Right lobe of liver (tissue), 6 donors: ENCODE measurements at regions not wholly inside any gene's neighbourhood (a gene's known extent, or its start where the extent isn't known, plus 50 kb on each side); places are given as distances from the start of the nearest gene placed in this dataset.

ENCODE experiments used
- ATAC-seq, 4 donors: fragments of 200-7000 bp; cut with Tn5 transposase; one replicate each; pipeline ENCODE4 v1.9.1; 2020; ENCODE audit warnings: mild to moderate bottlenecking in 4 of 4, moderate library complexity in 4 of 4
- DNase-seq, 3 donors: peaks; one replicate each; pipeline ENCODE4 v3.0.0-alpha.2; 2020
- H3K27ac ChIP-seq, 3 donors: fragments of 200-600 bp; one replicate each; pipeline ENCODE4 v1.8.0; 2022
- H3K27me3 ChIP-seq, 2 donors: fragments of 200-600 bp; one replicate each; pipeline ENCODE4 v1.8.0; 2022
- H3K36me3 ChIP-seq, 4 donors: fragments of 200-600 bp; sonication (generic) in 1 of 4; one replicate each; pipeline versions ENCODE4 v1.5.1 to v1.8.0; 2017 to 2022; ENCODE audit warnings: control low read depth in 1 of 4
- H3K4me1 ChIP-seq, 4 donors: fragments of 200-600 bp; sonication (generic) in 1 of 4; one replicate each; pipeline versions ENCODE4 v1.5.1 to v1.8.0; 2017 to 2022; ENCODE audit warnings: control low read depth in 1 of 4
- H3K4me3 ChIP-seq, 3 donors: fragments of 200-600 bp; one replicate each; pipeline ENCODE4 v1.8.0; 2022
- H3K9me3 ChIP-seq, 4 donors: fragments of 200-600 bp; sonication (generic) in 1 of 4; one replicate each; pipeline versions ENCODE4 v1.5.1 to v1.8.0; 2017 to 2022; ENCODE audit warnings: control low read depth in 1 of 4
- POLR2A ChIP-seq: fragments of 450-650 bp; IDR thresholded peaks from one replicate; pipeline ENCODE4 v1.6.1; 2017; ENCODE audit warnings: antibody characterized with exemption, mild to moderate bottlenecking
- WGBS: methylation state at CpG from one replicate; pipeline ENCODE4 v1.1.6; 2018; ENCODE audit warnings: low coverage, low lambda C conversion rate; ENCODE audit not compliant: insufficient coverage; ENCODE audit errors: missing lambda C conversion rate; 5-methylcytosine and 5-hydroxymethylcytosine counted together
- intact Hi-C, 2 donors: fragments of 100-400 bp; cut with DNase I; formaldehyde crosslinking; loops; one replicate each; pipeline versions ENCODE4 v1.11.2 to v1.14.1; 2022
- TF ChIP-seq, protein P1 (sequence below), 4 donors: fragments of 200-600 bp in 3 of 4; fragments of 450-650 bp in 1 of 4; IDR thresholded peaks; one replicate each; pipeline versions ENCODE4 v1.5.1 to v1.8.0; 2016 to 2022; ENCODE audit warnings: antibody characterized with exemption in 4 of 4, mild to moderate bottlenecking in 2 of 4
- donor health status: DM: no; HTN: yes; CAD: no.
- donor health status: DM: no; HTN: no; CAD: no.
- donor health status: DM: no; HTN: no; CAD: no.
- donor health status: DM: no; HTN: yes; CAD: no.
- donor health status: DM: no; HTN: yes; CAD: no.

DNA sequence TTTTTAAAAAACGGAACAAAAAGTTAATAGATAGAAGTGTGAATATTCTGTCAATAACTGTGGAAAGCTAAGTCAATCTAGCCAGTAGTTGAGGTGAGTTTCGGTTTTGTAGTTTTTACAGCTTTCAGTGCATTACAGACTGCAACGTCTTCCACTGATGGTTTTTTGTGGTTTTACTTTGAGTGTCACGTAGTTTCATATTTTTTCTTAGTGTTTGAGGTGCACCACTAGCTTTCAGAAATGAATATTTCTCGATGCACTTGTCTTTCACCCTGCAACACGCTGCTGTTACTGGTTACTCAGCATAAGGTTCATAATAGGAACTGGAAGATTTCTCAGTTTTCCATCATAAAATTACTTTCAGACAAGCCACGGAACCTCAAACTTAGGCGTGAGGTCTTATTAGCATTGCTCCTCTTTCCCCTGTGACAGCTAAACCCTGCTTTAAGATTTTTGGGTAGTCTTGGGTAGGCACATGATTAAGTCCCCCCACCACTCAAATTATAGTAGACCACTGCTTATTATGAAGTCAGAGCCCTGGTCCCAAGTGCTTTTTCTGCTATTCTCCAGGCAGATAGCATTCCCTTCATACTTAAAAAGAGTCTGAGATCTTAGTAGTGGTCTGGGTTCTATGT is 1412.7 kb downstream of the KCNT2 start:
- intact Hi-C loops: no loop called here
- Histone ChIP-seq H3K9me3 (no peaks in the 10 kb centered on the region), H3K4me3 (no peak overlapping the region), H3K36me3 (no peaks in the 10 kb centered on the region), H3K4me1 (no peaks in the 10 kb centered on the region), H3K27me3 (no peaks in the 10 kb centered on the region), H3K27ac (no peak overlapping the region)
- 64% methylated on average over 8 of the region's 8 CpGs for WGBS
- TF ChIP-seq POLR2A: no peak
- TF ChIP-seq, protein P1, sequence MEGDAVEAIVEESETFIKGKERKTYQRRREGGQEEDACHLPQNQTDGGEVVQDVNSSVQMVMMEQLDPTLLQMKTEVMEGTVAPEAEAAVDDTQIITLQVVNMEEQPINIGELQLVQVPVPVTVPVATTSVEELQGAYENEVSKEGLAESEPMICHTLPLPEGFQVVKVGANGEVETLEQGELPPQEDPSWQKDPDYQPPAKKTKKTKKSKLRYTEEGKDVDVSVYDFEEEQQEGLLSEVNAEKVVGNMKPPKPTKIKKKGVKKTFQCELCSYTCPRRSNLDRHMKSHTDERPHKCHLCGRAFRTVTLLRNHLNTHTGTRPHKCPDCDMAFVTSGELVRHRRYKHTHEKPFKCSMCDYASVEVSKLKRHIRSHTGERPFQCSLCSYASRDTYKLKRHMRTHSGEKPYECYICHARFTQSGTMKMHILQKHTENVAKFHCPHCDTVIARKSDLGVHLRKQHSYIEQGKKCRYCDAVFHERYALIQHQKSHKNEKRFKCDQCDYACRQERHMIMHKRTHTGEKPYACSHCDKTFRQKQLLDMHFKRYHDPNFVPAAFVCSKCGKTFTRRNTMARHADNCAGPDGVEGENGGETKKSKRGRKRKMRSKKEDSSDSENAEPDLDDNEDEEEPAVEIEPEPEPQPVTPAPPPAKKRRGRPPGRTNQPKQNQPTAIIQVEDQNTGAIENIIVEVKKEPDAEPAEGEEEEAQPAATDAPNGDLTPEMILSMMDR (IDR thresholded peaks at IDR 0.05): no peak
- DNase-seq (no peak), ATAC-seq (no peak)

DNA sequence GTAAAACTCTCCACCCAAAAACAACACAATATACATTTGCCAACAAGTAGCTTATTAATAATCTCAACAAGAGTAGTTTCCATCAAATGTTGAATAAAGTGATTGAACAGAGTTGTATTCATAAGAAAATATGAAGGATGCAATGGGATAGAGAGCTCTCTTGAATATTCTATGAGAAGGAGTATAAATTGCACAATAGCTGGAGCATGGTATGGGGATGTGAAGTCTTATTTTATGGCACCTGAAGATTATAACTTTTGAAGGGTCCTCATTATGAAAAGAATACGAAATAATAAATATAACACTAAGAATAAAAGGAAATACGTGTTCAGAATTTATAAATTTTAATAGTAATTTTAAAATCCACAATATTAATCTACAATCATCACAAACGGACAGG is 1415.1 kb downstream of the KCNT2 start:
- ATAC-seq (no peak), DNase-seq (no peak)
- intact Hi-C loops: no loop called here
- no peaks in the 10 kb centered on the region for H3K27me3 ChIP-seq
- 43% methylated on average over 3 of the region's 3 CpGs for WGBS
- H3K36me3 ChIP-seq: no peaks in the 10 kb centered on the region
- TF ChIP-seq, protein P1 (IDR thresholded peaks at IDR 0.05): no peak
- TF ChIP-seq POLR2A: no peak
- no peaks in the 10 kb centered on the region for H3K4me1 ChIP-seq
- no peaks in the 10 kb centered on the region for H3K9me3 ChIP-seq
- no peak overlapping the region for H3K27ac ChIP-seq
- H3K4me3 ChIP-seq: no peak overlapping the region

DNA sequence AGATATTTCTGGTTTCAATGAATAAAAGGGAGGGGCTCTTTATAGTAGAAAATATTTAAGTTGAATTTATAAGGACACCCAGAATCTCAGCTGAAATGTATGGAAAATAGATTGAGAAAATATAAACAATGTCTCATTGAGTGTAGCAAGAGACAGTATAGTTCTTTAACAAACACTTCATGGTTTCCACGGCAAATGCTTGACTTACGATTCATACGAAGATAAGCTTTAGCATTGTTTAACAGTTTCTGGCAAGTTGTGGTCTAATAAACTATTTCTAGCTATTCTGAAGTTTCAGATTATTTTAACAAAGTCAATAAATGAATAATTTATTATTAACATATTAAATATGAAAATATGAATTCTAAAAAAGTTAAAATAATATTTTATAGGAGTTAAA is 1419.4 kb downstream of the KCNT2 start:
- WGBS: 60% methylated on average over 3 of the region's 3 CpGs
- H3K4me1 ChIP-seq: no peaks in the 10 kb centered on the region
- TF ChIP-seq POLR2A: no peak
- TF ChIP-seq, protein P1 (IDR thresholded peaks at IDR 0.05): no peak
- no peaks in the 10 kb centered on the region for H3K27me3 ChIP-seq
- H3K36me3 ChIP-seq: no peaks in the 10 kb centered on the region
- H3K4me3 ChIP-seq: no peak overlapping the region
- H3K27ac ChIP-seq: no peak overlapping the region
- intact Hi-C loops: no loop called here
- ATAC-seq: no peak
- H3K9me3 ChIP-seq: no peaks in the 10 kb centered on the region
- DNase-seq: no peak

DNA sequence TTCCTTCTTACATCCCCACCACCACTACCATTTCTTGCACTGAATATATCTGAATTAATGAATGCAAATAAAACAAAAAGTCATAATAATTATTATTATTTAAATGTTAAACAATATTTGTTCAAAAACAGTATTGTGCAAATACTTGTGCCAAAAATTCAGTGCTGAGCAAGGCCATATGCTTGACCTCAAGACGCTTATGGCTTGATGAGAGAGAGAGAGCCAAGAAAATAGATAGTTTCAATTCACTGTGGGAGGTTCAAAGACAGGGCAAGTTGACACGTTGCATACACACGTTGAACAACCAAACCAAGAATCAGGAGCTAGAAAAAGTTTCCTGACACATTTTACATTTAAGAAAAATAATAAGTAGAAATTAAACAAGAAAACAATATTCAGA is 1421.7 kb downstream of the KCNT2 start:
- H3K27ac ChIP-seq: no peak overlapping the region
- no peak overlapping the region for H3K4me3 ChIP-seq
- intact Hi-C loops: no loop called here
- TF ChIP-seq, protein P1 (IDR thresholded peaks at IDR 0.05): no peak
- no peak for TF ChIP-seq POLR2A
- no peaks in the 10 kb centered on the region for H3K27me3 ChIP-seq
- ATAC-seq (no peak), DNase-seq (no peak)
- WGBS: 39% methylated on average over 3 of the region's 3 CpGs
- no peaks in the 10 kb centered on the region for H3K36me3 ChIP-seq
- no peaks in the 10 kb centered on the region for H3K4me1 ChIP-seq
- H3K9me3 ChIP-seq: no peaks in the 10 kb centered on the region

DNA sequence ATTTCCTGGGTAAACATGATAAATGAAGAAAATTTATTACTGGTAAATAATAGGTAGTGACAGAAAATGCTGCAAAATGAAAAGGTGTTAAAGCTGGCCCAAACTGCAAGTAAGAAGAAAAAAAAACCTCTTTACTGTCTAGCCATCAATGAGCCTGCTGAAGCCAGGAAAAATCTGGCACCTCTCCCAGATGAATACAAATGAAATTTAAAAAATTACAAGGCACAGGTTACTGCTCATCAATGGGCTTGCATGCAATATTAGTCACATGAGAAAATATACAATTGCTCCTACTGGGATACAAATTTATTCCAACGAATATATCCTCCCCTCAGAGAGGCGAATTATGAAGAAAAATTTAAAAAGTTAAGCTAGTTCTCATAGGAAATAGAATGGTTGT is 1422.5 kb downstream of the KCNT2 start:
- intact Hi-C loops: no loop called here
- Histone ChIP-seq H3K27me3 (no peaks in the 10 kb centered on the region), H3K4me3 (no peak overlapping the region), H3K36me3 (no peaks in the 10 kb centered on the region), H3K27ac (no peak overlapping the region), H3K9me3 (no peaks in the 10 kb centered on the region), H3K4me1 (no peaks in the 10 kb centered on the region)
- 22% methylated on average over 2 of the region's 2 CpGs for WGBS
- no peak for TF ChIP-seq POLR2A
- TF ChIP-seq, protein P1 (IDR thresholded peaks at IDR 0.05): no peak
- DNase-seq (no peak), ATAC-seq (no peak)
